ENCODE measurements at regions not wholly inside any gene's neighbourhood (a gene's known extent, or its start where the extent isn't known, plus 50 kb on each side); places are given as distances from the start of the nearest gene placed in this dataset.

GRCh38 chr7:15085366-15085765 is 182.8 kb upstream of the DGKB start:
- TF ChIP-seq, protein P1, sequence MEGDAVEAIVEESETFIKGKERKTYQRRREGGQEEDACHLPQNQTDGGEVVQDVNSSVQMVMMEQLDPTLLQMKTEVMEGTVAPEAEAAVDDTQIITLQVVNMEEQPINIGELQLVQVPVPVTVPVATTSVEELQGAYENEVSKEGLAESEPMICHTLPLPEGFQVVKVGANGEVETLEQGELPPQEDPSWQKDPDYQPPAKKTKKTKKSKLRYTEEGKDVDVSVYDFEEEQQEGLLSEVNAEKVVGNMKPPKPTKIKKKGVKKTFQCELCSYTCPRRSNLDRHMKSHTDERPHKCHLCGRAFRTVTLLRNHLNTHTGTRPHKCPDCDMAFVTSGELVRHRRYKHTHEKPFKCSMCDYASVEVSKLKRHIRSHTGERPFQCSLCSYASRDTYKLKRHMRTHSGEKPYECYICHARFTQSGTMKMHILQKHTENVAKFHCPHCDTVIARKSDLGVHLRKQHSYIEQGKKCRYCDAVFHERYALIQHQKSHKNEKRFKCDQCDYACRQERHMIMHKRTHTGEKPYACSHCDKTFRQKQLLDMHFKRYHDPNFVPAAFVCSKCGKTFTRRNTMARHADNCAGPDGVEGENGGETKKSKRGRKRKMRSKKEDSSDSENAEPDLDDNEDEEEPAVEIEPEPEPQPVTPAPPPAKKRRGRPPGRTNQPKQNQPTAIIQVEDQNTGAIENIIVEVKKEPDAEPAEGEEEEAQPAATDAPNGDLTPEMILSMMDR (IDR thresholded peaks at IDR 0.05; ENCODE audit: low read depth, low read length) = no peak
- TF ChIP-seq POLR2A (IDR thresholded peaks at IDR 0.05; ENCODE audit: extremely low read depth, insufficient read length) = no peak
